Liver (tissue), 8 donors: ENCODE measurements at regions not wholly inside any gene's neighbourhood (a gene's known extent, or its start where the extent isn't known, plus 50 kb on each side); places are given as distances from the start of the nearest gene placed in this dataset.

ENCODE experiments used
- DNase-seq: peaks from one replicate; pipeline ENCODE4 v3.0.0-alpha.2; 2017; ENCODE audit warnings: low spot score
- H3K27ac ChIP-seq, 2 donors: one replicate each; pipeline ENCODE4 v1.7.0; 2013; ENCODE audit warnings: inconsistent platforms in 2 of 2, low read length in 2 of 2, control low read depth in 1 of 2, low read depth in 1 of 2, mild to moderate bottlenecking in 1 of 2
- H3K27me3 ChIP-seq, 4 donors: one replicate each; pipeline versions ENCODE4 v1.6.1 to v1.7.0; 2013; ENCODE audit warnings: low read length in 3 of 4, inconsistent platforms in 1 of 4, mild to moderate bottlenecking in 1 of 4, moderate library complexity in 1 of 4; ENCODE audit not compliant: control insufficient read depth in 4 of 4, insufficient read depth in 4 of 4
- H3K36me3 ChIP-seq, 4 donors: one replicate each; pipeline versions ENCODE4 v1.6.1 to v1.7.0; 2013; ENCODE audit warnings: low read length in 3 of 4, mild to moderate bottlenecking in 3 of 4, low read depth in 1 of 4, moderate library complexity in 1 of 4; ENCODE audit not compliant: control insufficient read depth in 4 of 4, insufficient read depth in 3 of 4
- H3K4me1 ChIP-seq, 4 donors: one replicate each; pipeline versions ENCODE4 v1.6.1 to v1.7.0; 2013; ENCODE audit warnings: low read length in 3 of 4, mild to moderate bottlenecking in 3 of 4, moderate library complexity in 1 of 4; ENCODE audit not compliant: control insufficient read depth in 4 of 4, insufficient read depth in 4 of 4
- H3K4me3 ChIP-seq, 3 donors: one replicate each; pipeline versions ENCODE4 v1.6.1 to v1.7.0; 2013; ENCODE audit warnings: low read length in 3 of 3, control low read depth in 1 of 3, low read depth in 1 of 3, mild to moderate bottlenecking in 1 of 3
- H3K9ac ChIP-seq, 2 donors: one replicate each; pipeline ENCODE4 v1.7.0; 2013; ENCODE audit warnings: low read length in 2 of 2, mild to moderate bottlenecking in 2 of 2, moderate library complexity in 2 of 2, control low read depth in 1 of 2, low read depth in 1 of 2
- H3K9me3 ChIP-seq, 4 donors: one replicate each; pipeline versions ENCODE4 v1.6.1 to v1.7.0; 2013; ENCODE audit warnings: low read length in 3 of 4; ENCODE audit not compliant: control insufficient read depth in 4 of 4
- ATF3 ChIP-seq: IDR thresholded peaks from 2 replicates; pipeline ENCODE4 v1.6.1; 2016; ENCODE audit warnings: antibody characterized with exemption
- CTCF ChIP-seq: fragments of 150-350 bp; IDR thresholded peaks from 2 replicates; pipeline ENCODE4 v1.5.1; 2017; ENCODE audit warnings: improper control_type of control experiment, low read depth, low read length; ENCODE audit not compliant: missing input control
- FOXA1 ChIP-seq: IDR thresholded peaks from 2 replicates; pipeline ENCODE4 v1.6.1; 2016; ENCODE audit warnings: antibody characterized with exemption
- FOXA2 ChIP-seq: IDR thresholded peaks from 2 replicates; pipeline ENCODE4 v1.6.1; 2016; ENCODE audit warnings: antibody characterized with exemption
- GABPA ChIP-seq, 2 donors: IDR thresholded peaks in 1 of 2; conservative IDR thresholded peaks in 1 of 2; 2 replicates each; pipeline ENCODE4 v1.6.1; 2016; ENCODE audit warnings: antibody characterized with exemption in 2 of 2, mild to moderate bottlenecking in 1 of 2, moderate library complexity in 1 of 2
- HNF4A ChIP-seq, 2 donors: conservative IDR thresholded peaks; 2 replicates each; pipeline ENCODE4 v1.6.1; 2016; ENCODE audit warnings: antibody characterized with exemption in 2 of 2, mild to moderate bottlenecking in 2 of 2
- HNF4G ChIP-seq: IDR thresholded peaks from 2 replicates; pipeline ENCODE4 v1.6.1; 2016; ENCODE audit warnings: antibody characterized with exemption
- JUND ChIP-seq, 2 donors: IDR thresholded peaks; 2 replicates each; pipeline ENCODE4 v1.6.1; 2016; ENCODE audit warnings: antibody characterized with exemption in 2 of 2
- MAX ChIP-seq: IDR thresholded peaks from 2 replicates; pipeline ENCODE4 v1.6.1; 2016; ENCODE audit warnings: antibody characterized with exemption
- NR2F2 ChIP-seq: IDR thresholded peaks from 2 replicates; pipeline ENCODE4 v1.6.1; 2016; ENCODE audit warnings: antibody characterized with exemption
- RAD21 ChIP-seq, 2 donors: IDR thresholded peaks; 2 replicates each; pipeline ENCODE4 v1.6.1; 2016; ENCODE audit warnings: antibody characterized with exemption in 2 of 2, mild to moderate bottlenecking in 2 of 2
- REST ChIP-seq: IDR thresholded peaks from 2 replicates; pipeline ENCODE4 v1.6.1; 2016; ENCODE audit warnings: antibody characterized with exemption, mild to moderate bottlenecking
- RXRA ChIP-seq, 2 donors: IDR thresholded peaks; 2 replicates each; pipeline ENCODE4 v1.6.1; 2017 to 2018; ENCODE audit warnings: antibody characterized with exemption in 2 of 2, mild to moderate bottlenecking in 1 of 2
- SP1 ChIP-seq: IDR thresholded peaks from 2 replicates; pipeline ENCODE4 v1.6.1; 2018; ENCODE audit warnings: antibody characterized with exemption, mild to moderate bottlenecking
- TAF1 ChIP-seq: conservative IDR thresholded peaks from 2 replicates; pipeline ENCODE4 v1.6.1; 2016; ENCODE audit warnings: antibody characterized with exemption, mild to moderate bottlenecking
- YY1 ChIP-seq: IDR thresholded peaks from 2 replicates; pipeline ENCODE4 v1.6.1; 2016; ENCODE audit warnings: antibody characterized with exemption, mild to moderate bottlenecking
- ZBTB33 ChIP-seq: IDR thresholded peaks from 2 replicates; pipeline ENCODE4 v1.6.1; 2016; ENCODE audit warnings: antibody characterized with exemption
- WGBS: extraction: QIAGEN DNeasy Blood & Tissue Kit; methylation state at CpG from one replicate; pipeline ENCODE4 v1.1.7; 2013; 5-methylcytosine and 5-hydroxymethylcytosine counted together
- donor health status: healthy.
- donor health status: healthy.
- donor health status: healthy.
- donor health status: healthy.
- donor health status: healthy.

- H3K9me3 ChIP-seq, result no peaks in the 10 kb centered on the region
- no peaks in the 10 kb centered on the region for H3K36me3 ChIP-seq
- H3K4me3 ChIP-seq, result no peak overlapping the region
- TF ChIP-seq YY1 (peak; percentile 53), SP1 (peak; percentile 38), RAD21 (IDR thresholded peaks at IDR 0.05) (peak; percentile 50 to 51), HNF4A (conservative IDR thresholded peaks at IDR 0.05) (peak; percentile 57 to 71), MAX (no peak), JUND (IDR thresholded peaks at IDR 0.05) (peak in 1 of 2 donors; percentile 21), CTCF (no peak), RXRA (IDR thresholded peaks at IDR 0.05) (peak; percentile 96 to 98), NR2F2 (no peak), FOXA2 (no peak), HNF4G (no peak)
- WGBS, result 37% methylated on average over 10 of the region's 10 CpGs
- H3K9ac ChIP-seq, result peak overlapping the region in 1 of 2 donors; percentile 71
- H3K27ac ChIP-seq, result peak overlapping the region; percentile 81 to 89
- peaks cover 16 to 56% (median 34%) of the 10 kb centered on the region in 4 donors for H3K4me1 ChIP-seq
- no peaks in the 10 kb centered on the region for H3K27me3 ChIP-seq
- no peak for DNase-seq
Measured at GRCh38 chr2:236730393-236730792, 160.8 kb downstream of the ACKR3 start.

- H3K9me3 ChIP-seq, result no peaks in the 10 kb centered on the region
- no peak for DNase-seq
- no peaks in the 10 kb centered on the region for H3K27me3 ChIP-seq
- TF ChIP-seq TAF1 (no peak), SP1 (peak; percentile 88), FOXA1 (peak; percentile 17), YY1 (peak; percentile 48), GABPA (IDR thresholded peaks at IDR 0.05 in 1 of 2, conservative IDR thresholded peaks at IDR 0.05 in 1 of 2) (no peak), HNF4G (no peak), NR2F2 (peak; percentile 71), RAD21 (IDR thresholded peaks at IDR 0.05) (peak; percentile 62 to 72), JUND (IDR thresholded peaks at IDR 0.05) (peak; percentile 82 to 87), MAX (peak; percentile 74), ATF3 (peak; percentile 75), RXRA (IDR thresholded peaks at IDR 0.05) (peak; percentile 90 to 98), REST (peak; percentile 63), ZBTB33 (peak; percentile 67), FOXA2 (no peak), CTCF (peak; percentile 7), HNF4A (conservative IDR thresholded peaks at IDR 0.05) (peak; percentile 78 to 82)
- WGBS, result 38% methylated on average over 12 of the region's 12 CpGs
- peaks cover 16 to 65% (median 42%) of the 10 kb centered on the region in 4 donors for H3K4me1 ChIP-seq
- H3K9ac ChIP-seq, result peak overlapping the region in 1 of 2 donors; percentile 4
- no peaks in the 10 kb centered on the region for H3K36me3 ChIP-seq
- H3K4me3 ChIP-seq, result no peak overlapping the region
- H3K27ac ChIP-seq, result peak overlapping the region; percentile 88 to 89
Measured at GRCh38 chr2:236731767-236732580, 162.3 kb downstream of the ACKR3 start.
